ENCODE measurements at regions not wholly inside any gene's neighbourhood (a gene's known extent, or its start where the extent isn't known, plus 50 kb on each side); places are given as distances from the start of the nearest gene placed in this dataset.
"Not testable (repeated sequence)": the region's sequence is repeated elsewhere in the genome, so short reads cannot be mapped to it uniquely, and the experiment has no call there.

- POLR2A ChIA-PET = no interaction called here
- CTCF ChIA-PET = no interaction called here
These were observed 59.8 kb upstream of the ETV3 start for GRCh38 chr1:157197906-157198435.

GRCh38 chr1:157196670-157197456 lies 58.7 kb upstream of the ETV3 start:
- POLR2A ChIA-PET = not testable (repeated sequence)
- CTCF ChIA-PET = interaction anchor here (0.9 to 1.8 kb wide), 3 partner anchors 14 to 306 kb away, joined by 3 to 5 read pairs (median 3); no protein-coding TSS in a partner anchor

- POLR2A ChIA-PET = no interaction called here
- CTCF ChIA-PET = interaction anchor here (0.9 to 1.8 kb wide), 3 partner anchors 13 to 307 kb away, joined by 3 to 5 read pairs (median 3); no protein-coding TSS in a partner anchor
These were observed 58.0 kb upstream of the ETV3 start for GRCh38 chr1:157196245-157196543.

- POLR2A ChIA-PET = no interaction called here
- CTCF ChIA-PET = interaction anchor here (0.9 to 1.8 kb wide), 3 partner anchors 13 to 307 kb away, joined by 3 to 5 read pairs (median 3); no protein-coding TSS in a partner anchor
These were observed 57.5 kb upstream of the ETV3 start for GRCh38 chr1:157195521-157196244.

- POLR2A ChIA-PET = no interaction called here
These were observed 56.7 kb upstream of the ETV3 start for GRCh38 chr1:157194731-157195520.

GRCh38 chr1:157193702-157194391 lies 55.7 kb upstream of the ETV3 start:
- ChIA-PET POLR2A (no interaction called here), CTCF (interaction anchor here (1.0 kb wide), 1 partner anchor 12 kb away, joined by 5 read pairs; no protein-coding TSS in a partner anchor)

More at GRCh38 chr1:157194731-157195520, 56.7 kb upstream of the ETV3 start:
- CTCF ChIA-PET = interaction anchor here (1.8 kb wide), 1 partner anchor 12 kb away, joined by 5 read pairs; no protein-coding TSS in a partner anchor

- CTCF ChIA-PET = interaction anchor here (1.0 kb wide), 1 partner anchor 11 kb away, joined by 5 read pairs; no protein-coding TSS in a partner anchor
- POLR2A ChIA-PET = no interaction called here
These were observed 55.0 kb upstream of the ETV3 start for GRCh38 chr1:157193219-157193618.

- ChIA-PET POLR2A (no interaction called here), CTCF (no interaction called here)
These were observed 52.1 kb upstream of the ETV3 start for GRCh38 chr1:157189986-157190982.

- CTCF ChIA-PET = no interaction called here
These were observed 50.9 kb upstream of the ETV3 start for GRCh38 chr1:157189096-157189495.

More at GRCh38 chr1:157189096-157189495, 50.9 kb upstream of the ETV3 start:
- POLR2A ChIA-PET = no interaction called here
